Umbilical cord (tissue), 1 donor: ENCODE measurements at regions not wholly inside any gene's neighbourhood (a gene's known extent, or its start where the extent isn't known, plus 50 kb on each side); places are given as distances from the start of the nearest gene placed in this dataset.

Experiments
- DNase-seq: peaks from one replicate; pipeline ENCODE4 v3.0.0-alpha.2; 2015; ENCODE audit warnings: low spot score

- DNase-seq, result peak; percentile 67
These were observed 294.7 kb upstream of the PITRM1 start for GRCh38 chr10:3467052-3467951.

GRCh38 chr10:3465406-3465891 is 292.9 kb upstream of the PITRM1 start:
- peak; percentile 44 for DNase-seq

GRCh38 chr10:3464760-3465405 is 292.3 kb upstream of the PITRM1 start:
- DNase-seq, result no peak

- DNase-seq, result no peak
These were observed 288.0 kb upstream of the PITRM1 start for GRCh38 chr10:3460420-3461128.

- DNase-seq, result peak; percentile 62
These were observed 283.1 kb upstream of the PITRM1 start for GRCh38 chr10:3455385-3456334.

- peak; percentile 85 for DNase-seq
These were observed 280.2 kb upstream of the PITRM1 start for GRCh38 chr10:3452683-3453361.

- DNase-seq, result peak; percentile 96
These were observed 279.6 kb upstream of the PITRM1 start for GRCh38 chr10:3452173-3452626.

- peak; percentile 11 for DNase-seq
These were observed 279.1 kb upstream of the PITRM1 start for GRCh38 chr10:3451516-3452172.

GRCh38 chr10:3446221-3446620 is 273.6 kb upstream of the PITRM1 start:
- no peak for DNase-seq

- DNase-seq, result no peak
These were observed 273.1 kb upstream of the PITRM1 start for GRCh38 chr10:3445648-3446047.

GRCh38 chr10:3442451-3442990 is 269.9 kb upstream of the PITRM1 start:
- no peak for DNase-seq

GRCh38 chr10:3439183-3439582 is 266.6 kb upstream of the PITRM1 start:
- DNase-seq, result no peak

- DNase-seq, result no peak
These were observed 266.0 kb upstream of the PITRM1 start for GRCh38 chr10:3438606-3439005.

- DNase-seq, result no peak
These were observed 263.1 kb upstream of the PITRM1 start for GRCh38 chr10:3435671-3436070.

- DNase-seq, result no peak
These were observed 261.4 kb upstream of the PITRM1 start for GRCh38 chr10:3433988-3434387.

- DNase-seq, result no peak
These were observed 260.5 kb upstream of the PITRM1 start for GRCh38 chr10:3433131-3433530.

GRCh38 chr10:3432081-3432825 is 259.7 kb upstream of the PITRM1 start:
- no peak for DNase-seq

GRCh38 chr10:3430501-3430900 is 257.9 kb upstream of the PITRM1 start:
- DNase-seq, result no peak

GRCh38 chr10:3429676-3430075 is 257.1 kb upstream of the PITRM1 start:
- DNase-seq, result peak; percentile 63
